H9 (cell line): ENCODE measurements at regions not wholly inside any gene's neighbourhood (a gene's known extent, or its start where the extent isn't known, plus 50 kb on each side); places are given as distances from the start of the nearest gene placed in this dataset.

Experiments used
- DNase-seq: peaks from one replicate; pipeline ENCODE4 v3.0.0-alpha.2; 2017
- H2AFZ ChIP-seq: one replicate; pipeline ENCODE4 v1.6.1; 2013; ENCODE audit warnings: mild to moderate bottlenecking, low read length, control low read depth, moderate library complexity
- H2AK5ac ChIP-seq: 2 replicates; pipeline ENCODE4 v1.6.1; 2013; ENCODE audit warnings: low read length, control low read depth, mixed read lengths; ENCODE audit not compliant: insufficient read length
- H2BK120ac ChIP-seq: one replicate; pipeline ENCODE4 v1.6.1; 2013; ENCODE audit warnings: low read depth, mild to moderate bottlenecking, low read length, control low read depth, inconsistent platforms; ENCODE audit not compliant: poor library complexity, severe bottlenecking
- H2BK12ac ChIP-seq: 2 replicates; pipeline ENCODE4 v1.6.1; 2013; ENCODE audit warnings: low read length, control low read depth, mixed read lengths, low read depth; ENCODE audit not compliant: insufficient read length
- H2BK15ac ChIP-seq: 2 replicates; pipeline ENCODE4 v1.6.1; 2013; ENCODE audit warnings: low read depth, low read length, control low read depth
- H2BK20ac ChIP-seq: one replicate; pipeline ENCODE4 v1.6.1; 2013; ENCODE audit warnings: low read depth, mild to moderate bottlenecking, low read length, control low read depth, inconsistent platforms; ENCODE audit not compliant: poor library complexity, severe bottlenecking
- H2BK5ac ChIP-seq: 2 replicates; pipeline ENCODE4 v1.6.1; 2013; ENCODE audit warnings: low read length, control low read depth, mixed read lengths; ENCODE audit not compliant: insufficient read length
- H3K14ac ChIP-seq: 2 replicates; pipeline ENCODE4 v1.6.1; 2013; ENCODE audit warnings: low read length, control low read depth; ENCODE audit not compliant: insufficient read depth
- H3K18ac ChIP-seq: 2 replicates; pipeline ENCODE4 v1.6.1; 2013; ENCODE audit warnings: low read depth, mild to moderate bottlenecking, mixed read lengths, low read length, control low read depth; ENCODE audit not compliant: insufficient read length
- H3K23ac ChIP-seq: 2 replicates; pipeline ENCODE4 v1.6.1; 2013; ENCODE audit warnings: low read length, control low read depth, mixed read lengths, low read depth; ENCODE audit not compliant: insufficient read length
- H3K23me2 ChIP-seq: 2 replicates; pipeline ENCODE4 v1.6.1; 2013; ENCODE audit warnings: low read depth, mild to moderate bottlenecking, mixed read lengths, low read length, control low read depth; ENCODE audit not compliant: insufficient read length, poor library complexity, severe bottlenecking
- H3K27ac ChIP-seq: 2 replicates; pipeline ENCODE4 v1.5.1; 2013; ENCODE audit warnings: low read length, control low read depth, mixed read lengths, low read depth; ENCODE audit not compliant: insufficient read length
- H3K27me3 ChIP-seq: 2 replicates; pipeline ENCODE4 v1.6.1; 2013; ENCODE audit warnings: low read length, control low read depth, inconsistent platforms; ENCODE audit not compliant: insufficient read depth
- H3K4ac ChIP-seq: 2 replicates; pipeline ENCODE4 v1.6.1; 2013; ENCODE audit warnings: low read depth, mild to moderate bottlenecking, control low read depth, inconsistent platforms, low read length, moderate library complexity
- H3K4me1 ChIP-seq: 2 replicates; pipeline ENCODE4 v1.6.1; 2013; ENCODE audit warnings: low read length, control low read depth, inconsistent platforms; ENCODE audit not compliant: insufficient read depth
- H3K4me2 ChIP-seq: 2 replicates; pipeline ENCODE4 v1.6.1; 2013; ENCODE audit warnings: low read length, control low read depth, mixed read lengths; ENCODE audit not compliant: insufficient read length, insufficient read depth
- H3K56ac ChIP-seq: 2 replicates; pipeline ENCODE4 v1.6.1; 2013; ENCODE audit warnings: low read depth, mild to moderate bottlenecking, mixed read lengths, low read length, control low read depth; ENCODE audit not compliant: insufficient read length
- H3K79me1 ChIP-seq: 2 replicates; pipeline ENCODE4 v1.6.1; 2013; ENCODE audit warnings: low read depth, mild to moderate bottlenecking, moderate library complexity, low read length, control low read depth, inconsistent platforms; ENCODE audit not compliant: insufficient read depth, poor library complexity, severe bottlenecking
- H3K79me2 ChIP-seq: 2 replicates; pipeline ENCODE4 v1.6.1; 2013; ENCODE audit warnings: low read length, control low read depth, inconsistent platforms; ENCODE audit not compliant: insufficient read depth
- H3K9ac ChIP-seq: 2 replicates; pipeline ENCODE4 v1.6.1; 2013; ENCODE audit warnings: low read length, control low read depth, mixed read lengths; ENCODE audit not compliant: insufficient read length; ENCODE audit errors: extremely low read depth
- H3K9me3 ChIP-seq: one replicate; pipeline ENCODE4 v1.6.1; 2013; ENCODE audit warnings: low read depth, low read length, inconsistent platforms; ENCODE audit not compliant: control insufficient read depth
- H3T11ph ChIP-seq: one replicate; pipeline ENCODE4 v1.6.1; 2013; ENCODE audit warnings: mild to moderate bottlenecking, low read length, control low read depth, inconsistent platforms
- H4K20me1 ChIP-seq: one replicate; pipeline ENCODE4 v1.6.1; 2013; ENCODE audit not compliant: control insufficient read depth, insufficient read length, insufficient read depth
- H4K5ac ChIP-seq: 2 replicates; pipeline ENCODE4 v1.6.1; 2013; ENCODE audit warnings: low read depth, mild to moderate bottlenecking, mixed read lengths, low read length, control low read depth; ENCODE audit not compliant: insufficient read length
- H4K8ac ChIP-seq: replicated peaks from 2 replicates; pipeline ENCODE4 v1.6.1; 2013; ENCODE audit warnings: low read length, control low read depth, mixed read lengths, low read depth; ENCODE audit not compliant: insufficient read length
- H4K91ac ChIP-seq: 2 replicates; pipeline ENCODE4 v1.6.1; 2013; ENCODE audit warnings: low read depth, mild to moderate bottlenecking, moderate library complexity, mixed read lengths, low read length, control low read depth; ENCODE audit not compliant: insufficient read length
- H3K27ac Mint-ChIP-seq, 3 experiments: 2 replicates in 2 of 3; 3 replicates in 1 of 3; pipeline ENCODE4 v1.8.0; 2020 to 2021; ENCODE audit warnings: mixed read lengths in 3 of 3, mild to moderate bottlenecking in 1 of 3, moderate library complexity in 1 of 3
- H3K27me3 Mint-ChIP-seq: 2 replicates; pipeline ENCODE4 v1.8.0; 2021; ENCODE audit warnings: low read depth, mild to moderate bottlenecking, moderate library complexity, mixed read lengths
- H3K36me3 Mint-ChIP-seq, 3 experiments: 2 replicates in 2 of 3; 3 replicates in 1 of 3; pipeline ENCODE4 v1.8.0; 2020 to 2021; ENCODE audit warnings: low read depth in 3 of 3, mixed read lengths in 3 of 3; ENCODE audit not compliant: insufficient read depth in 1 of 3
- H3K4me1 Mint-ChIP-seq, 2 experiments: 2 replicates each; pipeline ENCODE4 v1.8.0; 2020; ENCODE audit warnings: mixed read lengths in 2 of 2
- H3K4me3 Mint-ChIP-seq, 2 experiments: 2 replicates in 1 of 2; 3 replicates in 1 of 2; pipeline ENCODE4 v1.8.0; 2020 to 2021; ENCODE audit warnings: mild to moderate bottlenecking in 2 of 2, mixed read lengths in 2 of 2, moderate library complexity in 1 of 2
- H3K9me3 Mint-ChIP-seq, 2 experiments: 2 replicates in 1 of 2; 3 replicates in 1 of 2; pipeline ENCODE4 v1.8.0; 2020; ENCODE audit warnings: mild to moderate bottlenecking in 2 of 2, mixed read lengths in 2 of 2, moderate library complexity in 1 of 2
- WGBS: extraction: QIAGEN DNeasy Blood & Tissue Kit; methylation state at CpG from one replicate; pipeline ENCODE4 v1.1.7; 2013; ENCODE audit warnings: missing lambda C conversion rate, low lambda C conversion rate, mixed read lengths; ENCODE audit not compliant: insufficient read length; ENCODE audit errors: extremely low coverage; 5-methylcytosine and 5-hydroxymethylcytosine counted together
- TF ChIP-seq, protein P1 (sequence below): fragments of 200-600 bp; sonication (generic); conservative IDR thresholded peaks from 3 replicates; pipeline ENCODE4 v1.8.0; 2021; ENCODE audit warnings: antibody characterized with exemption, mild to moderate bottlenecking

DNA sequence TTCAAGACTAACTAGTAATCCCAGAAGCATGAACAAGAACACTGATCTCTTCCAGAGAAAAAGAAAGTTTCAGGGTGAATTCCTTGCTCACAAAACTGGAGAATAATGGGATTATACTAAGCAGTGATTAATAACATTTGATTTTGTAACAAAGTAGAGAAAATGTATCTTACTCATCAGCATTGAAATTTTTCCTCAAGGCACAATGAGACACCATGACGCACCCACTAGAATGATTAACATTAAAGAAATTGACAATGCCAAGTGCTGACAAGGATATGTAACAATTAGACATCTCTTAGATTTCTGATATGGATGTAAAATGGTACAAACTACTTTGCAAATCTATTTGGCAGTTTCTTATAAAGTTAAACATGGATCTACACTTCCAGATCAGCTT, 101.1 kb upstream of the EPHA4 start:
- H3K27me3 ChIP-seq: no peaks in the 10 kb centered on the region
- H3K18ac ChIP-seq: no peak overlapping the region
- no peak overlapping the region for H3K56ac ChIP-seq
- no peak overlapping the region for H3K27ac ChIP-seq
- peaks cover 33 to 36% of the 10 kb centered on the region in 2 experiments for H3K4me1 Mint-ChIP-seq
- H4K91ac ChIP-seq: no peak overlapping the region
- H3T11ph ChIP-seq: no peak overlapping the region
- H4K5ac ChIP-seq: no peak overlapping the region
- H2BK12ac ChIP-seq: no peak overlapping the region
- no peak overlapping the region for H4K8ac ChIP-seq
- no peak overlapping the region for H2BK5ac ChIP-seq
- H3K79me1 ChIP-seq: no peaks in the 10 kb centered on the region
- H3K9me3 ChIP-seq: no peaks in the 10 kb centered on the region
- TF ChIP-seq, protein P1, sequence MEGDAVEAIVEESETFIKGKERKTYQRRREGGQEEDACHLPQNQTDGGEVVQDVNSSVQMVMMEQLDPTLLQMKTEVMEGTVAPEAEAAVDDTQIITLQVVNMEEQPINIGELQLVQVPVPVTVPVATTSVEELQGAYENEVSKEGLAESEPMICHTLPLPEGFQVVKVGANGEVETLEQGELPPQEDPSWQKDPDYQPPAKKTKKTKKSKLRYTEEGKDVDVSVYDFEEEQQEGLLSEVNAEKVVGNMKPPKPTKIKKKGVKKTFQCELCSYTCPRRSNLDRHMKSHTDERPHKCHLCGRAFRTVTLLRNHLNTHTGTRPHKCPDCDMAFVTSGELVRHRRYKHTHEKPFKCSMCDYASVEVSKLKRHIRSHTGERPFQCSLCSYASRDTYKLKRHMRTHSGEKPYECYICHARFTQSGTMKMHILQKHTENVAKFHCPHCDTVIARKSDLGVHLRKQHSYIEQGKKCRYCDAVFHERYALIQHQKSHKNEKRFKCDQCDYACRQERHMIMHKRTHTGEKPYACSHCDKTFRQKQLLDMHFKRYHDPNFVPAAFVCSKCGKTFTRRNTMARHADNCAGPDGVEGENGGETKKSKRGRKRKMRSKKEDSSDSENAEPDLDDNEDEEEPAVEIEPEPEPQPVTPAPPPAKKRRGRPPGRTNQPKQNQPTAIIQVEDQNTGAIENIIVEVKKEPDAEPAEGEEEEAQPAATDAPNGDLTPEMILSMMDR: no peak
- WGBS: no CpG with 5 or more reads among the region's 1 CpG
- no peak overlapping the region for H2BK120ac ChIP-seq
- H3K9me3 Mint-ChIP-seq: no peaks in the 10 kb centered on the region; a peak in 1 of 5 replicates
- H3K23ac ChIP-seq: no peak overlapping the region
- H3K14ac ChIP-seq: no peak overlapping the region
- H3K36me3 Mint-ChIP-seq: no peaks in the 10 kb centered on the region; a peak in 1 of 7 replicates
- H3K9ac ChIP-seq: no peak overlapping the region
- H3K4ac ChIP-seq: no peak overlapping the region
- peaks cover 14% of the 10 kb centered on the region for H3K4me1 ChIP-seq
- H4K20me1 ChIP-seq: no peaks in the 10 kb centered on the region
- H3K27me3 Mint-ChIP-seq: no peaks in the 10 kb centered on the region
- H2BK15ac ChIP-seq: no peak overlapping the region
- H2AK5ac ChIP-seq: no peak overlapping the region
- H3K27ac Mint-ChIP-seq: no peak overlapping the region
- no peaks in the 10 kb centered on the region for H3K79me2 ChIP-seq
- no peak overlapping the region for H2AFZ ChIP-seq
- no peak overlapping the region for H3K4me3 Mint-ChIP-seq
- no peak for DNase-seq
- no peak overlapping the region for H3K4me2 ChIP-seq
- H2BK20ac ChIP-seq: no peak overlapping the region
- H3K23me2 ChIP-seq: no peaks in the 10 kb centered on the region
